Progenitor cell of endocrine pancreas (in vitro differentiated cells): ENCODE measurements at regions not wholly inside any gene's neighbourhood (a gene's known extent, or its start where the extent isn't known, plus 50 kb on each side); places are given as distances from the start of the nearest gene placed in this dataset.

Source experiments
- DNase-seq: peaks from one replicate; pipeline ENCODE4 v3.0.0; 2021; ENCODE audit warnings: low spot score; ENCODE audit not compliant: unreplicated experiment
- H3K27ac Mint-ChIP-seq: 2 replicates; pipeline ENCODE4 v1.8.0; 2021; ENCODE audit warnings: mild to moderate bottlenecking, moderate library complexity, mixed read lengths
- H3K27me3 Mint-ChIP-seq: 2 replicates; pipeline ENCODE4 v1.8.0; 2021; ENCODE audit warnings: mixed read lengths
- H3K36me3 Mint-ChIP-seq: 2 replicates; pipeline ENCODE4 v1.8.0; 2022; ENCODE audit warnings: mixed read lengths; ENCODE audit not compliant: insufficient read depth
- H3K4me1 Mint-ChIP-seq: 2 replicates; pipeline ENCODE4 v1.8.0; 2021; ENCODE audit warnings: low read depth, mixed read lengths
- H3K4me3 Mint-ChIP-seq: 2 replicates; pipeline ENCODE4 v1.8.0; 2021; ENCODE audit warnings: low read depth, mild to moderate bottlenecking, moderate library complexity, mixed read lengths
- H3K9me3 Mint-ChIP-seq: 2 replicates; pipeline ENCODE4 v1.8.0; 2021; ENCODE audit warnings: low read depth, mixed read lengths
- TF ChIP-seq, protein P1 (sequence below): fragments of 200-600 bp; sonication (generic); IDR thresholded peaks from one replicate; pipeline ENCODE4 v1.5.0; 2021; ENCODE audit warnings: antibody characterized with exemption, mild to moderate bottlenecking; ENCODE audit not compliant: unreplicated experiment

DNA sequence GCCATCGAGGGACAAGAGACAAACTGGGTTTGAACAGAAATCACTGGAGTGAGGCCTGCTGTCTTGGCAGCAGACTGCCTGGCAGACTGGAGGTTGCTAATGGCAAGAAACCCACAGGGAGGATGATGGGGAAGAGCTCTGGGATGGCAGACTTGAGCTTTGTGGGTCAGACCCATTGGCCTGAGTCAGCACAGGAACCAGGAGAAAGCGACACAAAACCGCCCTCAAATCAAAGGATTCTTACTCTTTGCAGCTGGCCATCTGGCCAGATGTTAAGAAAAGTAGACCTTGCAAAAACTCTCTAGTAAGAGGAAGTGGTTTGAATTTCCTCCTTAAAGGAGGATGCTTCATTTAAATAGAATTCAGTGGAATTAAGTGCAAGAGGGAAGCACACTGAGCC is 195.2 kb upstream of the JUN start:
- Mint-ChIP-seq H3K36me3 (no peaks in the 10 kb centered on the region), H3K9me3 (no peaks in the 10 kb centered on the region), H3K4me3 (no peak overlapping the region), H3K27ac (no peak overlapping the region), H3K27me3 (peaks cover 5% of the 10 kb centered on the region), H3K4me1 (peaks cover 10% of the 10 kb centered on the region)
- TF ChIP-seq, protein P1, sequence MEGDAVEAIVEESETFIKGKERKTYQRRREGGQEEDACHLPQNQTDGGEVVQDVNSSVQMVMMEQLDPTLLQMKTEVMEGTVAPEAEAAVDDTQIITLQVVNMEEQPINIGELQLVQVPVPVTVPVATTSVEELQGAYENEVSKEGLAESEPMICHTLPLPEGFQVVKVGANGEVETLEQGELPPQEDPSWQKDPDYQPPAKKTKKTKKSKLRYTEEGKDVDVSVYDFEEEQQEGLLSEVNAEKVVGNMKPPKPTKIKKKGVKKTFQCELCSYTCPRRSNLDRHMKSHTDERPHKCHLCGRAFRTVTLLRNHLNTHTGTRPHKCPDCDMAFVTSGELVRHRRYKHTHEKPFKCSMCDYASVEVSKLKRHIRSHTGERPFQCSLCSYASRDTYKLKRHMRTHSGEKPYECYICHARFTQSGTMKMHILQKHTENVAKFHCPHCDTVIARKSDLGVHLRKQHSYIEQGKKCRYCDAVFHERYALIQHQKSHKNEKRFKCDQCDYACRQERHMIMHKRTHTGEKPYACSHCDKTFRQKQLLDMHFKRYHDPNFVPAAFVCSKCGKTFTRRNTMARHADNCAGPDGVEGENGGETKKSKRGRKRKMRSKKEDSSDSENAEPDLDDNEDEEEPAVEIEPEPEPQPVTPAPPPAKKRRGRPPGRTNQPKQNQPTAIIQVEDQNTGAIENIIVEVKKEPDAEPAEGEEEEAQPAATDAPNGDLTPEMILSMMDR, result no peak
- DNase-seq, result no peak

DNA sequence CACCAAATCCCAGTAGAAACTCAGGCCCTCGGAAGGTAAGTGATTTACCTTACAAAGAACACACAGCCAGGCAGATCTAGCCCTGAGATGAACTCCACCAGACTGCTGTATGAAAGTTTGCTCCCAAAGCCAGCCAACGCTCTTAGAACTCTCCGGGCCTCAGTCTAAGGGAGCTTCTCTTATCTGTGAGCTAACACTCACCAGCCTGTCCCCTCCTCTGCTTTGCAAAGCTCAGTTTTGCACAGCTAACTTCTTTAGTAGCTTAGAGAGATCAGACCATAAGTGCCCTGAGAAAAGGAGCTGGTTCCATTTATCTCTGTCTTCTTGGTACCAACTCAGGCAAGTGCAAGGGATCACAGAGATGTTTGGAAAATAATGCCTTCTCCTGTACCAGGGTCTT is 195.8 kb upstream of the JUN start:
- Mint-ChIP-seq H3K27me3 (peaks cover 5% of the 10 kb centered on the region), H3K4me1 (peaks cover 10% of the 10 kb centered on the region), H3K27ac (no peak overlapping the region), H3K9me3 (no peaks in the 10 kb centered on the region), H3K36me3 (no peaks in the 10 kb centered on the region), H3K4me3 (no peak overlapping the region)
- no peak for DNase-seq
- TF ChIP-seq, protein P1, result no peak

DNA sequence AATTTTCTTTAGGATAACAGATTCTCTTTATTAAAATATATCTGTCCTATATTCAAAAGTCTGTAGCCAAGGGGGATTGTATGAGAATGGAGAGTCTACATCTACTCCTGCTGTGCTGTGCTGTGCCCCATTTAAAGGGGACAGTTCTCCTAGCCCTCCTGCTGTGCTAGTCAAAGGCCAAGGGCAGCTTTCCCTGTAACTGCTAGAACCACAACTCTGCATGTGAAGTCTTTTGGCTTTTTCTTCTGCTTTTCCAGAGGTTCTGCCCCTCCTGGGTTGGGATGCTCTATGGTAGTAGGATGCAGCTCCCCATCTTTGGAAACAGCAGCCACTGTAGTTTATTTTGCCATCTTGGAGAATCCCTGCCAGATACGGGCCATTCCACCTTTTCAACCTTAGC is 197.5 kb upstream of the JUN start:
- Mint-ChIP-seq H3K4me3 (no peak overlapping the region), H3K36me3 (no peaks in the 10 kb centered on the region), H3K4me1 (peaks cover 10% of the 10 kb centered on the region), H3K9me3 (no peaks in the 10 kb centered on the region), H3K27me3 (peaks cover 5% of the 10 kb centered on the region), H3K27ac (no peak overlapping the region)
- TF ChIP-seq, protein P1, result no peak
- no peak for DNase-seq

DNA sequence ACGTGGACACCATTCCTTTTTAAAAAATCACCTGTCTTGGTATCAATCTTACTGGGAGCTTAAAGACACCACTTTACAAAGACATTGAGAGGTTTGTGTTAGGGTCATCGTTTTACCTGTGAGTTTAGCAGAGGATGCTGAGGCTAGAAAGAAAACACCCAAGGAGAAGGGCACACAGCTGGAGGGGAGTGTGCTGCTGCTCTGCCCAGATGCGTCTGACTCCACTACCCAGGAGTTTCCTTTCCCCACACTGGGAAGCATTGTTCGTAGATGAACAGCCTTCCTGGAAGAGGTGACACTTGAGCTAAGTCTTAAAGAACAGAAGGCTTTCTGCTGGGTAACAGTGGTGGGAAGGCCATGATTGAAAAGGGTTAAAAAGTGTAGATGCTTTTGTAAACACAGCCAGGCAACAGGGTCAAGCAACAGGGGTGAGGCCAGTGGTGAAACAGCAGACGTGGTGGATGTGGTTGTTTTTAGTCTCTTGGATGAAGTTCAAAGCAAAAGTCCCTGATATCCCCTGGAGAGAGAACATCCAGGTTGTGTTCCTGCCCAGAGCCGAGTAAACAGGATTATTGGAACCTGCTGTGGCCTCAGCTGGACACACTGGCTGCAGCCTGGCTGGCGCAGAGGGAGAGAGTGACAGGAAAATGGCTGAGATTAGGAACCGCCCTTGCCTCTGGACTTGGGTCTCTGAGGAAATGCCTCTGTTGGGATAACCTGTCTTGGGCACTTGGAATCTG is 198.6 kb upstream of the JUN start:
- Mint-ChIP-seq H3K4me1 (peaks cover 15% of the 10 kb centered on the region), H3K4me3 (no peak overlapping the region), H3K36me3 (no peaks in the 10 kb centered on the region), H3K27me3 (peaks cover 5% of the 10 kb centered on the region), H3K9me3 (no peaks in the 10 kb centered on the region), H3K27ac (no peak overlapping the region)
- TF ChIP-seq, protein P1, result no peak
- no peak for DNase-seq

DNA sequence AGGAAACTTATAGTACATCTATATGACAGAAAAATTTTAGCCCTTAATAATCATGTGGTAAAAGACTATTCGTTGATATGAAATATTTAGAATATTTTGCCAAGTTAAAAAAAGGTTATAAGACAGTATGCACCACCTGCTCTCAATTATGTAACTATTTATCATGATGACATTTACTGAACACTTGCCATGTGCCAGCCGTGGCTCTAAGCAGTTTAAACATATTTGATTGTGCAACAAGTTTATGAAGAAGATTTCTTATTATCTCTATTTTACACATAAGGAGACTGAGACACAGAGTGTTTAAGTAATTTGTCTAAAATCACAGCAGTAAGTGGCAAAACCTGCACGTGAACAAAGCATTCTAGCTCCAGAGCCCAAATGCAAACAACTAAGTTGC is 199.3 kb upstream of the JUN start:
- Mint-ChIP-seq H3K27ac (no peak overlapping the region), H3K4me3 (no peak overlapping the region), H3K36me3 (no peaks in the 10 kb centered on the region), H3K4me1 (peaks cover 16% of the 10 kb centered on the region), H3K9me3 (no peaks in the 10 kb centered on the region), H3K27me3 (peaks cover 5% of the 10 kb centered on the region)
- TF ChIP-seq, protein P1, result no peak
- no peak for DNase-seq
